Activated CD4-positive, alpha-beta T cell treated with anti-CD3 and anti-CD28 coated beads, Interleukin-2, amount 10 ng/mL, durations not matched to agents 24 days and 14 days (primary cell): ENCODE measurements at regions not wholly inside any gene's neighbourhood (a gene's known extent, or its start where the extent isn't known, plus 50 kb on each side); places are given as distances from the start of the nearest gene placed in this dataset.
"Not testable (repeated sequence)": the region's sequence is repeated elsewhere in the genome, so short reads cannot be mapped to it uniquely, and the experiment has no call there.

Source experiments
- DNase-seq: peaks from one replicate; pipeline ENCODE4 v3.0.0; 2022
- H3K27ac Mint-ChIP-seq: one replicate; pipeline ENCODE4 v1.8.0; 2022; ENCODE audit warnings: mild to moderate bottlenecking, mixed read lengths
- H3K27me3 Mint-ChIP-seq: one replicate; pipeline ENCODE4 v1.8.0; 2022; ENCODE audit warnings: mixed read lengths
- H3K36me3 Mint-ChIP-seq: one replicate; pipeline ENCODE4 v1.8.0; 2022; ENCODE audit warnings: low read depth, mild to moderate bottlenecking, mixed read lengths
- H3K4me1 Mint-ChIP-seq: one replicate; pipeline ENCODE4 v1.8.0; 2021; ENCODE audit warnings: mixed read lengths
- H3K4me3 Mint-ChIP-seq: one replicate; pipeline ENCODE4 v1.8.0; 2022; ENCODE audit warnings: mild to moderate bottlenecking, moderate library complexity, mixed read lengths
- H3K9me3 Mint-ChIP-seq: one replicate; pipeline ENCODE4 v1.8.0; 2021; ENCODE audit warnings: mixed read lengths
- intact Hi-C: fragments of 100-400 bp; cut with micrococcal nuclease; formaldehyde crosslinking; loops from one replicate; pipeline ENCODE4 v1.15.1; 2023

DNA sequence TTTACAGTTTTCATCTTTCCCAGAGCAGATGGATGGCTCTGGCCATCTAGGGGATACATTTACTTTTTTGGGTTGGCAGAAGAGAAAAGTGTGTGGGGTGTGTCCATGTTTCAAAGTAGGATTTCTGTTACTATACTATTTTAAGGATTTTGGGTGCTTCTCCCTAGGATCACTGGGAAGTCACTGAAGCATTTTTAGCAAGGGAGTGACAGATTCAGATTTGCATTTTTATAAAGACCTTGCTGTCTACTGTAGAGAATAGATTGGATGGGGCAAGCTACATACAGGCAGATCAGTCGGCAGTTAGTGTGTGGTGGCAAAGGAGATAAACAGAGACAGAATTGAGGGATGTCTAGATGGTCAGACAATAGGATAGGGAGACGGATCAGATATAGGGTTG, 122.5 kb downstream of the TBX19 start:
- H3K36me3 Mint-ChIP-seq = no peaks in the 10 kb centered on the region
- H3K4me1 Mint-ChIP-seq = peaks cover 32% of the 10 kb centered on the region
- H3K4me3 Mint-ChIP-seq = no peak overlapping the region
- H3K9me3 Mint-ChIP-seq = no peaks in the 10 kb centered on the region
- H3K27ac Mint-ChIP-seq = no peak overlapping the region
- no peak for DNase-seq
- H3K27me3 Mint-ChIP-seq = peaks cover 3% of the 10 kb centered on the region
- intact Hi-C loops = loop anchor here (10.0 kb wide), 1 partner anchor 962 kb away; the partner anchor contains the start of genes BLZF1 and NME7

DNA sequence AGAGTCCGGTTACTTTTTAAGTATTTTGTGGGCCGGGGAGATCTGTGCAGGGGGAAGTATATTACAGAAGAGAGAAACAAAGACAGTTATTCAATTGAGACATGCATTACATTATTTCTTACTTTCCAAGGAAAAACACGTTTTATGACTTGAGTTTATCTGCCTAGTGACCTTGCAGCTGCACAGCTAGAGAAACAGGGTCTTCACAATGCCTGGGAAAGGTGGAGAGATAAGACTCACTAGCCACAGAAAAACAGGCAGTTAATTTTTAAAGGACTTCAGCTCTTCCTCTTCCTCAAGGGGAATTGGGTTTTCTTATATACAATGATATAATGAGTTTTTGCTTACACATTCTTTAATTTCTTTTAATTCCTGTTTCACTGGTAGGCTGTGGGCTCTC, 121.8 kb downstream of the TBX19 start:
- H3K4me3 Mint-ChIP-seq, H3K27ac Mint-ChIP-seq: not testable (repeated sequence)
- intact Hi-C loops = loop anchor here (10.0 kb wide), 1 partner anchor 962 kb away; the partner anchor contains the start of genes BLZF1 and NME7

DNA sequence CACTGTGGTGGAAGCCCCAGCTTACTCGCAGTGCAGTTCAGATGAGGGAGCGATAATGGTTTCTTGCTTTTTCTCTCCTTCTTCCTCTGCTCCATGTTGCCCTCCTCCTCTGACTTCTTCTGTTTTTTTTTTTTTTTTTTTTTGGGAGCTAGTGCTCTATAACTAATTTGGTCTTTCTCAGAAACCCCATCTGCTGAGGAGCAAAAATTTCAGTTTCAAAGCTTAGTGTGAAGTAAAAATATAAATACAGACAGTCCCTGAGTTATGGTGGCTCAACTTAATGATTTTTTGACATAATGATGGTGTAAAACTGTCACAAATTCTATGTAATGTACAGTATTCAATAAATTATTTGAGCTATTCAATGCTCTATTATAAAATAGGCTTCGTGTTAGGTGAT, 120.7 kb downstream of the TBX19 start:
- Mint-ChIP-seq H3K4me1 (peaks cover 20% of the 10 kb centered on the region), H3K36me3 (no peaks in the 10 kb centered on the region), H3K27ac (no peak overlapping the region), H3K27me3 (peaks cover 6% of the 10 kb centered on the region), H3K4me3 (no peak overlapping the region), H3K9me3 (no peaks in the 10 kb centered on the region)
- no peak for DNase-seq
- intact Hi-C loops = loop anchor here (10.0 kb wide), 1 partner anchor 963 kb away; the partner anchor contains the start of genes BLZF1 and NME7

More for the DNA sequence above, 121.8 kb downstream of the TBX19 start:
- peaks cover 25% of the 10 kb centered on the region for H3K4me1 Mint-ChIP-seq
- H3K27me3 Mint-ChIP-seq, DNase-seq, H3K36me3 Mint-ChIP-seq, H3K9me3 Mint-ChIP-seq: not testable (repeated sequence)

DNA sequence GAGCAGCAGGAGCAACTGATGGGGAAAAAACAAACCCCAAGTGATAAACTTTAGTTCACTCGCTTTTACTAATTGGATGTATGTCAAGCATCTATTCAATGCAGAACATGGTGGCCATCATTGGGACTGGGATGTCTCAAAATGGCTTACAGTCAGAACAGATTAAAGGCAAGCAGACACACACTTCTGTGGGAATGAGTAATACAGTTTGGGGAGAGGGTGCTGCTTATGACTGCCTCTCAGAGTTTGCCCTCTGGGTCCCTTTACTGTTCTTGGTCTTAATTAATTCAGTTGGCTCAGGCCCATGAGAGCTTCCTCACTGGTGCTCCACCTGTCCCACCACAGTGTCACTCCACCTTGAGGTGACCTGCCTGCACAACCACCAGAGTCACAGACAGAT, 119.5 kb downstream of the TBX19 start:
- H3K36me3 Mint-ChIP-seq = no peaks in the 10 kb centered on the region
- H3K9me3 Mint-ChIP-seq = no peaks in the 10 kb centered on the region
- H3K4me3 Mint-ChIP-seq = no peak overlapping the region
- no peak overlapping the region for H3K27ac Mint-ChIP-seq
- intact Hi-C loops = loop anchor here (10.0 kb wide), 1 partner anchor 965 kb away; the partner anchor contains the start of genes BLZF1 and NME7
- DNase-seq = no peak
- peaks cover 18% of the 10 kb centered on the region for H3K4me1 Mint-ChIP-seq
- peaks cover 6% of the 10 kb centered on the region for H3K27me3 Mint-ChIP-seq

DNA sequence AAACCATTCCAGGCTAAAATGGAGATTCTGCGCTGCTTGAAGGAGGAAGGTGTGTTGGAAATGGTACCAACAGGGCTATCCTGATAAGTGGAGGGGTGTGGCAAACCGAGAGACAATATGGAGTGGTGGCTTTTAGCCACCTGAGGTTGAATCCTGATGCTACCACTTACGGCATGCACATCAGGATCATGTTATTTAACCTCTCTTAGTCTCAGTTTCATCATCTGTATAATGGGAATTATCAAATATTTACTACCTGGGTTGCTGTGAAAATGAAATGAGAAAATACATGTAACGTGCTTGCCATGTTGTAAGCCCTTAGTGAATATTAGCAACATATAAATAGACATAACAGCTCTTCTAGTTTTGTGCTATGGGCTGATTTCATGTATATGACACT, 117.1 kb downstream of the TBX19 start:
- Mint-ChIP-seq H3K27ac (no peak overlapping the region), H3K4me3 (no peak overlapping the region), H3K36me3 (no peaks in the 10 kb centered on the region), H3K9me3 (no peaks in the 10 kb centered on the region), H3K27me3 (peaks cover 11% of the 10 kb centered on the region), H3K4me1 (peaks cover 20% of the 10 kb centered on the region)
- intact Hi-C loops = no loop called here
- DNase-seq = no peak

DNA sequence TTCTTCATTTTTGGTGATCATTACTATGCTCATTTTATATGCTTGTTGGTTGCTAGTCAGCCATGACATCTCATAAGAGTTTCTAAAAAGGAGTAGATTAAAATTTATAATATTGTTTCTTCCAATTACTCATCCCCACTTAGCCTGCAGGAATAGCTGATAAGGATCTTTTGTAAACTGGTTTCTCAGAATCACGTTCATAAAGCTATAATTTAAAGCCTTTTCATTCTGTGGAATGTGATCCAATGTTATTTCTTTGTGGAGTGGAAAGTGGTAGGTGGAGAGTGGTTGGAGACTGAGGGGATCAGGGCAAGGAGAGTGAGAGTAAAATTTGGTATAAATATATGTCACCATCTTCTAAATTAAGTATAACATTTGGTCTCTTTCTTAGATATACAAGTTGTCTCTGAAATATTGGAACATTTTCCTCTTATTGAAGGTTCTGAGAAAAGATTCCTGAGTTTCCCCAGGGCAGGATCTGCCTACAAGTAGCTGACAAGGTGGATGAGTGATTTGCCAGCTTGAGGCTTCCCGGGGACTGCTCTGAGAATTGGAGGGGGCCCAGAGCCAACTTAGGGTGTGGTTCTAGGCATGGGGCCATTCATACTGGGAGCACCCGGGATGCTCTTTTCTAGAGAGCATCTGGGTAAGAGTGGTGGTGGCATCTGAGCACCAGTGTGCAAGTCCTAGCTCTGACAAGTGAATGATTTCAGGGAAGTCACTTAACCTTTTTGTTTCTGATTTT, 116.4 kb downstream of the TBX19 start:
- intact Hi-C loops = no loop called here
- no peaks in the 10 kb centered on the region for H3K36me3 Mint-ChIP-seq
- H3K4me3 Mint-ChIP-seq = no peak overlapping the region
- H3K27ac Mint-ChIP-seq = no peak overlapping the region
- DNase-seq = no peak
- H3K27me3 Mint-ChIP-seq = peaks cover 15% of the 10 kb centered on the region
- no peaks in the 10 kb centered on the region for H3K9me3 Mint-ChIP-seq
- peaks cover 25% of the 10 kb centered on the region for H3K4me1 Mint-ChIP-seq

DNA sequence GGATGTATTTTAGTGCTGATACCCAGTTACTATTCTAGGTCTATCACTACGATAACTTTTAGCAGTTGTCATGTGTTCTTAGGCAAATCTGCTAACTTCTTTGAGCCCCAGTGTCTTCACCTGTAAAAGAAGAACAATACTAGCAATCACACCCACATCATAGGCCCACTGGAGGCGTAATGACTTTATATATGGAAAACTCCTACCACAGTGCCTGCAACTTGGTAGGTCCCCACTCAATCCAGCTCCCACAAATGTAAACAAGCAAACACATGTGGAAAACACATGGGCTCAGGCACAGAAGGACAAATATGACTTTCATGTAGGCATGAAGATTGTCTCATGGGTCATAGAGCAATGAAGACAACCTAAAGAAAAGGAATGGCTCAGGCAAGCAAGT, 115.8 kb downstream of the TBX19 start:
- Mint-ChIP-seq H3K4me1 (peaks cover 25% of the 10 kb centered on the region), H3K27me3 (peaks cover 18% of the 10 kb centered on the region), H3K9me3 (no peaks in the 10 kb centered on the region), H3K4me3 (no peak overlapping the region), H3K27ac (no peak overlapping the region), H3K36me3 (no peaks in the 10 kb centered on the region)
- DNase-seq = no peak
- intact Hi-C loops = no loop called here

DNA sequence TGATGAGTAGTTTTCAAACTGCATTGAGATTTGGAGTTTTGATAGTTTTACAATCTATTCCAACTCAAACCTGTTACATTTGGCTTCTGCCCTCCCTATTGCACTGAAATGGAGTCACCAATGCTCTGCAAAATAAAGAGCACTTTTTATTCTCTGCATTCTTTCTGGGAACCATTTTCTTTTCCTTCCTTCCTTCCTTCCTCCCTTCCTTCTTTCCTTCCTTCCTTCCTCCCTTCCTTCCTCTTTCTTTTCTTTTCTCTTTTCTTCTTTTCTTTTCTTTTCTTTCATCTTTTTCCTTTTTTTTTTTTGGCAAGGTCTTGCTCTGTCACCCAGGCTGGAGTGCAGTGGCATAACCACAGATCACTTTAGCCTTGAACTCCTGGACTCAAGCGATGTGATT, 114.2 kb downstream of the TBX19 start:
- peaks cover 19% of the 10 kb centered on the region for H3K4me1 Mint-ChIP-seq
- peaks cover 27% of the 10 kb centered on the region for H3K27me3 Mint-ChIP-seq
- H3K9me3 Mint-ChIP-seq = no peaks in the 10 kb centered on the region
- H3K27ac Mint-ChIP-seq = no peak overlapping the region
- H3K4me3 Mint-ChIP-seq = no peak overlapping the region
- no peak for DNase-seq
- intact Hi-C loops = no loop called here
- H3K36me3 Mint-ChIP-seq = no peaks in the 10 kb centered on the region

DNA sequence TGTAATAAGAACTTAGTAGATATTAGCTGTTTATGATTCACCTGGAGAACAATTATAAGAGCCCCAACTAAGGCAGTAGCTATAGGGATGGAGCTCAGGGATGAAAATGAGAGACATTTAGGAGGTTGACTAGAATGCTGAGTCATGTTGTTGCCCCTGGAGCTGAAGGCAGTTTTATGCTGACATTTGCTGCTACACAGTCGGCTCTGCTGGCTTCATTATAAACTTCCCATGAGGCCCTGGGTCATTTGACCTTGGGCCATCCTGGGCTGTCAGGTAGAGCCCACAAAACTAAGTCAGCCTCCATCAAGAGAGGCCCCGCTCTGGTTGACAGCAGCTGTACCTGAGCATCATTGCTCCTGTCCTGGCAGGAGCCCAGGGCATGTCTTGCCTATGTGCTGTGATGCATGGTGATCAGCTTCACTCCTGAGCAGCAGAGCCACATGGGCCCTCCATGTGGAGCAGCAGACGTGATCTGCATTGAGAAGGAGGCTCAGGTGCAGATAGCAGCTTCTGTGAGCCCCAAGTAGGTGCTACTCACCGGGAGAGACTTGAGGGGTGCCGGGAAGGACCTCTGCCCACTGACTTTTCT, 112.4 kb downstream of the TBX19 start:
- Mint-ChIP-seq H3K36me3 (no peaks in the 10 kb centered on the region), H3K27me3 (peaks cover 31% of the 10 kb centered on the region), H3K4me3 (no peak overlapping the region), H3K27ac (no peak overlapping the region), H3K4me1 (peaks cover 9% of the 10 kb centered on the region), H3K9me3 (no peaks in the 10 kb centered on the region)
- intact Hi-C loops = no loop called here
- DNase-seq = no peak

DNA sequence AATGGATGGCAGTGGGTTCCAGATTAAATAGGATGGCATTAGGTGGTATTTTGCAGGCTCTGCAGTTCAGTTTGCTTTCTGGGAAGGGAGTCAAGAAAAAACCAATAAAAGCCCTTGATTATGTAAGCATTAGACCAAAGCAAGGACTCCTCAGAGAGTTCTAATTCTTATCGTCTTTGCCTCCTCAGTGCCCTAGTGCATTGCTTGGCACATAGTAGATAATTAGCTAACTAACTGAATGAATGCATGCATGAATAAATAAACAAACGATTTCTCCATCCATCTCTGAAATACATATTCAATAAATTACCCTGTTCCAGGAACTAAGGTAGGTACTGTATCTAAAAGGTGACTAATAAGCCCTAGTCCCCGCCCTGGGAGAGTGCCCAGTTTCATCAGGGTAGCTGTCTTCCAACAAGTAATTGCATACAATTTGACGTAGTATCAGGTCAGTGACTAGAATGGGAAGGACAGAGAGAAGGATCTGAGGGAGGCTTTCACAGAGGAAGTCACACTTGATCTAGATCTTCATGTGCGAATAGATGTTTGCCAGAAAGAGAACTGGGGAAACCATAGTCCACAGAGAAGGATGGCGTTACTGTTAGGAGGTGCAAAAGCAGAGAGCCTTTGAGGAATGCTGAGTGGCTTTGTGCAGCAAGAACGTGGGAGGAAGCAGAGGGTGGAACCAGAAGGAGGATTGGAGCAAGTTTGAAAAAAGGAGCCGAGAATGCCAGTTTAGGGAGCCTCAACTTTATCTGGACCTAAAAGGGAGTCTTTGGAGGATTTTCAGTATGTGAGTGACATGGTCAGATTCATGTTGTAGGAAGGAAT, 111.4 kb downstream of the TBX19 start:
- H3K27me3 Mint-ChIP-seq = peaks cover 31% of the 10 kb centered on the region
- no peak for DNase-seq
- intact Hi-C loops = no loop called here
- H3K27ac Mint-ChIP-seq = no peak overlapping the region
- H3K4me1 Mint-ChIP-seq = peaks cover 16% of the 10 kb centered on the region
- no peaks in the 10 kb centered on the region for H3K36me3 Mint-ChIP-seq
- no peak overlapping the region for H3K4me3 Mint-ChIP-seq
- no peaks in the 10 kb centered on the region for H3K9me3 Mint-ChIP-seq

DNA sequence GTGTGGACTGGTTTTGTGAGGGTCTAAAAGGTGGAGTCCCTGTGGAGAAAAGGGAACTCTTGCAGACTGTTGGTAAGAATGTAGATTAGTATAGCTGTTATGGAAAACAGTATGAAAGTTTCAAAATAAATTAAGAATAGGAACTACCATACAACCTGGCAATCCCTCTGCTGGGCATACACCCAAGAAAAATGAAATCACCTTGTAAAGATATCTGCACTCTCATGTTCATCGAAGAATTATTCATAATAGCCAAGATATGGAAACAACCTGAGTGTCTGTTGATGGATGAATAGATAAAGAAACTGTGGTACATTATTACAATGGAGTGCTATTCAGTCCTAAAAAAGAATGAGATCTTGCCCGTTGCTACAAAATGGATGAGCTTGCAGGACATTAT, 109.6 kb downstream of the TBX19 start:
- no peak for DNase-seq
- intact Hi-C loops = no loop called here
- no peaks in the 10 kb centered on the region for H3K36me3 Mint-ChIP-seq
- H3K4me3 Mint-ChIP-seq = no peak overlapping the region
- no peaks in the 10 kb centered on the region for H3K9me3 Mint-ChIP-seq
- peaks cover 19% of the 10 kb centered on the region for H3K4me1 Mint-ChIP-seq
- H3K27me3 Mint-ChIP-seq = peaks cover 33% of the 10 kb centered on the region
- no peak overlapping the region for H3K27ac Mint-ChIP-seq

DNA sequence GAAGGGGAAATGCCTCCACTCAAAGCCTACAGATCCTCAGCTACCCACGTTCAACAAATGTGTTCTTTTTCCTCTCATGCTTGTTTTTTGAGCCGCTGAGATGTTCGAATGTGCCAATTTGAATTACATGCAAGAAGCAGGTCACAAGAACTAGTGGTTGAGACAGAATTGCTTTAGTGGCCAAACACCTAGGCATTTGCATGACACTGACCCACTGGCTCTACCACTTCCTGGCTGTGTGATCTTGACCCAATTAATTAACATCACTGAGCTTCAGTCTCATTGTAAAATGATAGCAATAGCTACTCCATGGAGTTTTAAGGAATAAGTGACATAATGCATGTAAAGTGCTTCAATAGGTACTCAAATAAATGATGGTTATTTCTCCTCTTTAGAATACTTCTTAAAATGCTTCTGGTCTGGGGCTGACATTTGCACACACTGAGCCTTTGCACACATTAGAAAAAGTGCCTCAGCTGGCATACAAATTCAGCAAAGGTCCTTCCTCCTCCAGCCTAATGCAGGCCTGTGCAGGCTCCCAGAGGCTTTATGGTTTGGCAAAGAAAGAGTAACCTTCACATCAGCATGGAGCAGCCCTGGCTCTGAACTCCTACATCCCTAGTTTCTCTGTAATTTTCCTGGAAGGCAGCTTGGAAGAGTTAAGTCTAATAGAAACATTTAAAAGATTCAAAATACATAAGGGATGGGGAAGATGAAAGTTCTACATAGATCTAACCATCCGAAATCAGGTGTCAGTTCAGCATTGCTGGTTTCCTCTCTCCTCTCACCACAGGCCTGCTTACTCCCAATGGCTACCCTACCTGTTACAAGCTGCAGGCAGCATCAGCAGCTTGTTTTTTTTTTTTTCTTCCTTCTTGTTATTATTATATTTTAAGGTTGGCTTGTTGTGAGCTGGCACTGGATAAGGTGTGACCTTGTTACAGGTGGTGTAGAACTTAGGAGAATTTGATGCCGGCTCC, 107.4 kb downstream of the TBX19 start:
- no peak for DNase-seq
- Mint-ChIP-seq H3K36me3 (no peaks in the 10 kb centered on the region), H3K9me3 (no peaks in the 10 kb centered on the region), H3K4me1 (peaks cover 19% of the 10 kb centered on the region), H3K27me3 (peaks cover 34% of the 10 kb centered on the region), H3K27ac (no peak overlapping the region), H3K4me3 (peak overlapping the region; percentile 70)
- intact Hi-C loops = loop anchor here (1.0 kb wide), 1 partner anchor 21 kb away; no protein-coding TSS in a partner anchor
